ENCODE measurements at regions not wholly inside any gene's neighbourhood (a gene's known extent, or its start where the extent isn't known, plus 50 kb on each side); places are given as distances from the start of the nearest gene placed in this dataset.

- no peak overlapping the region for H3K4me3 ChIP-seq
- intact Hi-C loops (cut with DNase I; ENCODE audit: low total_unique reads) = no loop called here
- no peaks in the 10 kb centered on the region for H3K9me3 ChIP-seq
- ATAC-seq = no peak
- H3K4me1 ChIP-seq = no peaks in the 10 kb centered on the region
- H3K36me3 ChIP-seq = no peaks in the 10 kb centered on the region
- TF ChIP-seq POLR2A (IDR thresholded peaks at IDR 0.05) = no peak
- no peak for TF ChIP-seq CTCF (IDR thresholded peaks at IDR 0.05 in 4 of 5, conservative IDR thresholded peaks at IDR 0.05 in 1 of 5)
- DNase-seq = no peak
- in situ Hi-C loops (cut with MboI; ENCODE audit: low sequenced_read_pairs in 4 of 4) = loop anchor here in 1 of 4 donors (25.0 kb wide), 1 partner anchor 165 kb away; no protein-coding TSS in a partner anchor
- no peaks in the 10 kb centered on the region for H3K27me3 ChIP-seq
- no peak overlapping the region for H3K27ac ChIP-seq
These were observed 143.6 kb upstream of the PITX1 start for GRCh38 chr5:135177591-135177990.

- no peak for ATAC-seq
- no peak overlapping the region for H3K27ac ChIP-seq
- no peaks in the 10 kb centered on the region for H3K36me3 ChIP-seq
- no peaks in the 10 kb centered on the region for H3K27me3 ChIP-seq
- intact Hi-C loops (cut with DNase I; ENCODE audit: low total_unique reads) (no loop called here), in situ Hi-C loops (cut with MboI; ENCODE audit: low sequenced_read_pairs in 4 of 4) (loop anchor here in 1 of 4 donors (25.0 kb wide), 1 partner anchor 165 kb away; no protein-coding TSS in a partner anchor)
- TF ChIP-seq CTCF (IDR thresholded peaks at IDR 0.05 in 4 of 5, conservative IDR thresholded peaks at IDR 0.05 in 1 of 5) = no peak
- no peak for TF ChIP-seq POLR2A (IDR thresholded peaks at IDR 0.05)
- H3K4me1 ChIP-seq = no peaks in the 10 kb centered on the region
- no peaks in the 10 kb centered on the region for H3K9me3 ChIP-seq
- no peak for DNase-seq
- no peak overlapping the region for H3K4me3 ChIP-seq
These were observed 143.0 kb upstream of the PITX1 start for GRCh38 chr5:135176991-135177390.

- no peak for ATAC-seq
- no peaks in the 10 kb centered on the region for H3K27me3 ChIP-seq
These were observed 140.5 kb upstream of the PITX1 start for GRCh38 chr5:135174315-135175096.

GRCh38 chr5:135173662-135174290 lies 139.7 kb upstream of the PITX1 start:
- in situ Hi-C loops (cut with MboI; ENCODE audit: low sequenced_read_pairs in 4 of 4) = no loop called here
- DNase-seq = no peak

More at GRCh38 chr5:135174315-135175096, 140.5 kb upstream of the PITX1 start:
- intact Hi-C loops (cut with DNase I; ENCODE audit: low total_unique reads) (no loop called here), in situ Hi-C loops (cut with MboI; ENCODE audit: low sequenced_read_pairs in 4 of 4) (loop anchor here in 1 of 4 donors (25.0 kb wide), 1 partner anchor 162 kb away; no protein-coding TSS in a partner anchor)
- H3K4me1 ChIP-seq = no peaks in the 10 kb centered on the region
- TF ChIP-seq CTCF (IDR thresholded peaks at IDR 0.05 in 4 of 5, conservative IDR thresholded peaks at IDR 0.05 in 1 of 5) (no peak), POLR2A (IDR thresholded peaks at IDR 0.05) (no peak)
- H3K4me3 ChIP-seq = no peak overlapping the region
- H3K36me3 ChIP-seq = no peaks in the 10 kb centered on the region
- no peak overlapping the region for H3K27ac ChIP-seq
- no peaks in the 10 kb centered on the region for H3K9me3 ChIP-seq
- no peak for DNase-seq

More at GRCh38 chr5:135173662-135174290, 139.7 kb upstream of the PITX1 start:
- Histone ChIP-seq H3K9me3 (no peaks in the 10 kb centered on the region), H3K36me3 (no peaks in the 10 kb centered on the region), H3K27ac (no peak overlapping the region), H3K4me3 (no peak overlapping the region), H3K27me3 (no peaks in the 10 kb centered on the region), H3K4me1 (no peaks in the 10 kb centered on the region)
- intact Hi-C loops (cut with DNase I; ENCODE audit: low total_unique reads) = no loop called here
- no peak for TF ChIP-seq CTCF (IDR thresholded peaks at IDR 0.05 in 4 of 5, conservative IDR thresholded peaks at IDR 0.05 in 1 of 5)
- no peak for TF ChIP-seq POLR2A (IDR thresholded peaks at IDR 0.05)
- ATAC-seq = no peak
